ENCODE measurements at regions not wholly inside any gene's neighbourhood (a gene's known extent, or its start where the extent isn't known, plus 50 kb on each side); places are given as distances from the start of the nearest gene placed in this dataset.
"Not testable (repeated sequence)": the region's sequence is repeated elsewhere in the genome, so short reads cannot be mapped to it uniquely, and the experiment has no call there.

DNA sequence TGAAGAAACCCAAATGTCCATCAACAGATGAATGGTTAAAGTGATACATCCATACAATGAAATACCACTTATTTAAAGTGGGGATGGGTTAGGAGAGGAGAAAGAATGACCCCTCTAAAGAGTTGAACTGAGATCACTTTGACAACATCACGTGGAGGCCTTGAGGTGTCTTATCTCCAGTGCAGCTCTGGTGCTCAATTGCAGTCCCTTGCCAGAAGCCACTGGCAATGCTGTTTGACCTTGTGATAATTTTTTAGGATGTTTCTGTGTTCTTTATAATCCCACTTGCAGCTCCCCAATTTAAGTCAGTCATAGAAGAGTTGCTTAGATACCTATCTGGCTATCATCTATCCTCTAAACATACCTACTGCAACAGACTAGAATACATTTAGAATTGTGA lies 167.6 kb downstream of the ZNF648 start:
- BruUV-seq (replicated peaks): no TSS peak
- Histone ChIP-seq H3K4me1 (replicated peaks; ENCODE audit: insufficient read depth) (no peaks in the 10 kb centered on the region), H3K27ac (no peak overlapping the region), H3K79me2 (ENCODE audit: low read depth) (no peaks in the 10 kb centered on the region), H2AFZ (no peak overlapping the region), H3F3A (ENCODE audit: insufficient read depth, low read depth) (no peaks in the 10 kb centered on the region), H3K27me3 (ENCODE audit: insufficient read depth, low read depth) (no peaks in the 10 kb centered on the region), H3K9me2 (ENCODE audit: insufficient read depth) (no peaks in the 10 kb centered on the region), H3K9me3 (ENCODE audit: insufficient read depth, low read depth) (no peaks in the 10 kb centered on the region), H3K4me2 (no peak overlapping the region), H4K20me1 (ENCODE audit: insufficient read depth) (no peaks in the 10 kb centered on the region), H3K36me3 (ENCODE audit: low read depth) (no peaks in the 10 kb centered on the region), H3K4me3 (no peak overlapping the region)
- CTCF ChIA-PET: no interaction called here
- no peak for DNase-seq
- TF ChIP-seq, protein P1, sequence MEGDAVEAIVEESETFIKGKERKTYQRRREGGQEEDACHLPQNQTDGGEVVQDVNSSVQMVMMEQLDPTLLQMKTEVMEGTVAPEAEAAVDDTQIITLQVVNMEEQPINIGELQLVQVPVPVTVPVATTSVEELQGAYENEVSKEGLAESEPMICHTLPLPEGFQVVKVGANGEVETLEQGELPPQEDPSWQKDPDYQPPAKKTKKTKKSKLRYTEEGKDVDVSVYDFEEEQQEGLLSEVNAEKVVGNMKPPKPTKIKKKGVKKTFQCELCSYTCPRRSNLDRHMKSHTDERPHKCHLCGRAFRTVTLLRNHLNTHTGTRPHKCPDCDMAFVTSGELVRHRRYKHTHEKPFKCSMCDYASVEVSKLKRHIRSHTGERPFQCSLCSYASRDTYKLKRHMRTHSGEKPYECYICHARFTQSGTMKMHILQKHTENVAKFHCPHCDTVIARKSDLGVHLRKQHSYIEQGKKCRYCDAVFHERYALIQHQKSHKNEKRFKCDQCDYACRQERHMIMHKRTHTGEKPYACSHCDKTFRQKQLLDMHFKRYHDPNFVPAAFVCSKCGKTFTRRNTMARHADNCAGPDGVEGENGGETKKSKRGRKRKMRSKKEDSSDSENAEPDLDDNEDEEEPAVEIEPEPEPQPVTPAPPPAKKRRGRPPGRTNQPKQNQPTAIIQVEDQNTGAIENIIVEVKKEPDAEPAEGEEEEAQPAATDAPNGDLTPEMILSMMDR (conservative IDR thresholded peaks at IDR 0.05): no peak
- TF ChIP-seq EZH2 (IDR thresholded peaks at IDR 0.05; ENCODE audit: low read depth): no peak
- POLR2A ChIA-PET (ENCODE audit: unreplicated experiment): no interaction called here
- intact Hi-C loops (cut with micrococcal nuclease; ENCODE audit: unreplicated experiment): no loop called here

DNA sequence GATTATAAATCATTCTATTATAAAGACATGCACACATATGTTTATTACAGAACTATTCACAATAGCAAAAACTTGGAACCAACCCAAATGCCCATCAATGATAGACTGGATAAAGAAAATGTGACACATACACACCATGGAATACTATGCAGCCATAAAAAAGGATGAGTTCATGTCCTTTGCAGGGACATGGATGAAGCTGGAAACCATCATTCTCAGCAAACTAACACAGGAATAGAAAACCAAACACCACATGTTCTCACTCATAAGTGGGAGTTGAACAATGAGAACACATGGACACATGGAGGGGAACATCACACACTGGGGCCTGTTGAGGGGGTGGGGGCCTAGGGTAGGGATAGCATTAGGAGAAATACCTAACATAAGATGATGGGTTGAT lies 168.4 kb downstream of the ZNF648 start:
- BruUV-seq (replicated peaks); H3K27ac ChIP-seq; H3K4me3 ChIP-seq; H3F3A ChIP-seq (ENCODE audit: insufficient read depth, low read depth); POLR2A ChIA-PET (ENCODE audit: unreplicated experiment); H3K4me1 ChIP-seq (replicated peaks; ENCODE audit: insufficient read depth); H2AFZ ChIP-seq; H3K27me3 ChIP-seq (ENCODE audit: insufficient read depth, low read depth); H3K36me3 ChIP-seq (ENCODE audit: low read depth); intact Hi-C loops (cut with micrococcal nuclease; ENCODE audit: unreplicated experiment); H4K20me1 ChIP-seq (ENCODE audit: insufficient read depth); H3K4me2 ChIP-seq; CTCF ChIA-PET; DNase-seq; H3K9me2 ChIP-seq (ENCODE audit: insufficient read depth); H3K9me3 ChIP-seq (ENCODE audit: insufficient read depth, low read depth); H3K79me2 ChIP-seq (ENCODE audit: low read depth): not testable (repeated sequence)

DNA sequence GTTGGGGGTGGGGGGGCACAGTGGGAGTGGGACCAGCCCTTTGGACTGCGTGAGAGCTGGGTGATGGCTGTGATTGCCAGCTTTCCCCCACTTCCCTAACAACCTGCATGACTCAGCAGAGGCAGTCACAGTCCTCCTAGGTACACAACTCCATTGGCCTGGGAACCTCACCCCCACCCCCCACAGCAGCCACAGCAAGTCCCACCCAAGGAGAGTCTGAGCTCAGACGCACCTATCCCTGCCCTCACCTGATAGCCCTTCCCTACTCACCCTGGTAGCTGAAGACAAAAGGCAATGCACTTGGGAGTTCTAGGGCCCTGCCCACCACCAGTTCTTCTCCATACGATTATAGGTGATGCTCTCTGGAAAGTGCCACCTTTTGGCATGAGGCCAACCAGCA lies 188.9 kb downstream of the ZNF648 start:
- ChIA-PET CTCF (no interaction called here), POLR2A (ENCODE audit: unreplicated experiment) (no interaction called here)
- intact Hi-C loops (cut with micrococcal nuclease; ENCODE audit: unreplicated experiment): no loop called here
- Histone ChIP-seq H3K4me3 (no peak overlapping the region), H3K79me2 (ENCODE audit: low read depth) (no peaks in the 10 kb centered on the region), H3F3A (ENCODE audit: insufficient read depth, low read depth) (no peaks in the 10 kb centered on the region), H2AFZ (no peak overlapping the region), H3K27ac (no peak overlapping the region), H3K4me1 (replicated peaks; ENCODE audit: insufficient read depth) (no peaks in the 10 kb centered on the region), H3K36me3 (ENCODE audit: low read depth) (no peaks in the 10 kb centered on the region), H4K20me1 (ENCODE audit: insufficient read depth) (no peaks in the 10 kb centered on the region), H3K9me3 (ENCODE audit: insufficient read depth, low read depth) (no peaks in the 10 kb centered on the region), H3K9me2 (ENCODE audit: insufficient read depth) (no peaks in the 10 kb centered on the region), H3K4me2 (no peak overlapping the region), H3K27me3 (ENCODE audit: insufficient read depth, low read depth) (no peaks in the 10 kb centered on the region)
- TF ChIP-seq EZH2 (IDR thresholded peaks at IDR 0.05; ENCODE audit: low read depth): no peak
- TF ChIP-seq, protein P1 (conservative IDR thresholded peaks at IDR 0.05): no peak
- DNase-seq: no peak
- no TSS peak for BruUV-seq (replicated peaks)

DNA sequence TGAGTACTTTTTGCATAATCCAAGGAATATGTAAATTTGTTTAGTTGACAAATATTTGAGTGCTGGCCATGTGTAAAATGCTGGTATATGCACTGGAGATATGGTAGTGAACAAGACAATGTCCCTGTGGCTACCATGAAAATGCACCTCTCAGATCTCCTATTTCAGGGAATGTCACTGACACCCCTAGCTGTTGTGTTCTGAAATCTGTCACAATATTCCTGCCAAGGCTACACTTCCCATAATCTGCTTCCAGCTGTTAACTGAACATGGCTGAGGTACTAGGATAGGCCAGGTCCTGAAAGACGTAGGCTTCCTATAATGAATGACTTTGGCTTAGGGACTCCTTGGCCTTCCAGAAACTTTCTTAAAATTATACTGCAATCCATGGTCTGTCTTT lies 197.8 kb downstream of the ZNF648 start:
- TF ChIP-seq, protein P1 (conservative IDR thresholded peaks at IDR 0.05): no peak
- TF ChIP-seq EZH2 (IDR thresholded peaks at IDR 0.05; ENCODE audit: low read depth): no peak
- DNase-seq: no peak
- Histone ChIP-seq H3K9me3 (ENCODE audit: insufficient read depth, low read depth) (no peaks in the 10 kb centered on the region), H3K27me3 (ENCODE audit: insufficient read depth, low read depth) (no peaks in the 10 kb centered on the region), H3K27ac (no peak overlapping the region), H2AFZ (no peak overlapping the region), H4K20me1 (ENCODE audit: insufficient read depth) (no peaks in the 10 kb centered on the region), H3K4me1 (replicated peaks; ENCODE audit: insufficient read depth) (no peaks in the 10 kb centered on the region), H3K9me2 (ENCODE audit: insufficient read depth) (no peaks in the 10 kb centered on the region), H3F3A (ENCODE audit: insufficient read depth, low read depth) (no peaks in the 10 kb centered on the region), H3K79me2 (ENCODE audit: low read depth) (no peaks in the 10 kb centered on the region), H3K36me3 (ENCODE audit: low read depth) (no peaks in the 10 kb centered on the region), H3K4me2 (no peak overlapping the region), H3K4me3 (no peak overlapping the region)
- BruUV-seq (replicated peaks): no TSS peak
- POLR2A ChIA-PET (ENCODE audit: unreplicated experiment): no interaction called here
- CTCF ChIA-PET: no interaction called here
- intact Hi-C loops (cut with micrococcal nuclease; ENCODE audit: unreplicated experiment): no loop called here
